Urothelium cell line (cell line): ENCODE measurements at regions not wholly inside any gene's neighbourhood (a gene's known extent, or its start where the extent isn't known, plus 50 kb on each side); places are given as distances from the start of the nearest gene placed in this dataset.
A peak's percentile ranks its signal among the peaks of the same experiment; 100 is the strongest.
"Not testable (repeated sequence)": the region's sequence is repeated elsewhere in the genome, so short reads cannot be mapped to it uniquely, and the experiment has no call there.

ENCODE experiments used
- DNase-seq: peaks from one replicate; pipeline ENCODE4 v3.0.0; 2011; ENCODE audit warnings: low spot score, mixed read lengths
- FAIRE-seq: peaks from 2 replicates; lab custom pipeline; 2011; peaks lifted over from hg19 to GRCh38; lab: Jason Lieb, UNC

- DNase-seq (no peak), FAIRE-seq (no peak)
Measured at GRCh38 chrX:76509775-76510174, 82.3 kb downstream of the MAGEE1 start.

GRCh38 chrX:76517544-76517943, 90.0 kb downstream of the MAGEE1 start:
- DNase-seq (no peak), FAIRE-seq (no peak)

- DNase-seq: no peak
- FAIRE-seq: no peak
Measured at GRCh38 chrX:76520273-76521054, 93.0 kb downstream of the MAGEE1 start.

DNA sequence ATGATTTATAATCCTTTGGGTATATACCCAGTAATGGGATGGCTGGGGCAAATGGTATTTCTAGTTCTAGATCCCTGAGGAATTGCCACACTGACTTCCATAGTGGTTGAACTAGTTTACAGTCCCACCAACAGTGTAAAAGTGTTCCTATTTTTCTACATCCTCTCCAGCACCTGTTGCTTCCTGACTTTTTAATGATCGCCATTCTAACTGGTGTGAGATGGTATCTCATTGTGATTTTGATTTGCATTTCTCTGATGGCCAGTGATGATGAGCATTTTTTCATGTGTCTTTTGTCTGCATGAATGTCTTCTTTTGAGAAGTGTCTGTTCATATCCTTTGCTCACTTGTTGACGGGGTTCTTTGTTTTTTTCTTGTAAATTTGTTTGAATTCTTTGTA, 108.2 kb downstream of the MAGEE1 start:
- FAIRE-seq, DNase-seq: not testable (repeated sequence)

DNA sequence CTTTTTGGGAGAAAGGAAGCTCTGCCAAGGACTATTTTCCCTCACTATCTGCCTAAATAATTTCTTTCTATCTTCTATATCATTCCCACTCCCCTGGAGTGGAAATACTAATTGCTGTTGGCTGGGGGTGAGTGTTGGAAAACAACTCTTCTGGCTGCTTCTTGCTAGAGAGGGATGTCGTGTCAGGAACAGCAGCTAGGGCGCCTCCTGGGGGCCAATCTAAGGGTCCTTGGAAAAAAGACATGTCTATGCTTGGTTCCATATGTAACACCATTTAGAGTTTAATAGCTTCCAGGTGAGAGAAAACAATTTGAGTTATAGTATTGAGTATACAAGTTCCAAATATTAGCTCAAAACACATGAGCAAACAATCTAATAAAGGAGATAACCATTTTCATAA, 111.3 kb downstream of the MAGEE1 start:
- DNase-seq: no peak
- no peak for FAIRE-seq

- not testable (repeated sequence) for FAIRE-seq, DNase-seq
Measured at GRCh38 chrX:76543381-76543780, 115.9 kb downstream of the MAGEE1 start.

DNA sequence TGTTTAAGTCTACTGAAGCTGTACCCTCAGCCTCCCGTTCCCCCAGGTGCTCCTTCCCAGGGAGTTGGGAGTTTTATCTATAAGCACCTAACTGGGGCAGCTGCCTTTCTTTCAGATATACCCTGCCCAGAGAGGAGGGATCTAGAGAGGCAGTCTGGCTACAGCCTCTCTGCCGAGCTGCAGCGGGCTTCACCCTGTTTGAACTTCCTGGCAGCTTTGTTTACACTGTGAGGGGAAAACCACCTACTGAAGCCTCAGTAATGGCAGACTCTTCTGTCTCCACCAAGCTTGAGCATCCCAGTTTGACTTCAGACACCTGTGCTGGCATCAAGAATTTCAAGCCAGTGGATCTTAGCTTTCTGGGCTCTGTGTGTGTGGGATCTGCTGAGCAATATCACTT, 122.5 kb downstream of the MAGEE1 start:
- FAIRE-seq: no peak
- no peak for DNase-seq

GRCh38 chrX:76555269-76555668, 127.8 kb downstream of the MAGEE1 start:
- no peak for DNase-seq
- no peak for FAIRE-seq

- FAIRE-seq (no peak), DNase-seq (peak; percentile 17)
Measured at GRCh38 chrX:76555816-76556215, 128.3 kb downstream of the MAGEE1 start.

GRCh38 chrX:76564842-76565241, 137.3 kb downstream of the MAGEE1 start:
- not testable (repeated sequence) for DNase-seq, FAIRE-seq

- FAIRE-seq (no peak), DNase-seq (no peak)
Measured at GRCh38 chrX:76605390-76605789, 177.9 kb downstream of the MAGEE1 start.

DNA sequence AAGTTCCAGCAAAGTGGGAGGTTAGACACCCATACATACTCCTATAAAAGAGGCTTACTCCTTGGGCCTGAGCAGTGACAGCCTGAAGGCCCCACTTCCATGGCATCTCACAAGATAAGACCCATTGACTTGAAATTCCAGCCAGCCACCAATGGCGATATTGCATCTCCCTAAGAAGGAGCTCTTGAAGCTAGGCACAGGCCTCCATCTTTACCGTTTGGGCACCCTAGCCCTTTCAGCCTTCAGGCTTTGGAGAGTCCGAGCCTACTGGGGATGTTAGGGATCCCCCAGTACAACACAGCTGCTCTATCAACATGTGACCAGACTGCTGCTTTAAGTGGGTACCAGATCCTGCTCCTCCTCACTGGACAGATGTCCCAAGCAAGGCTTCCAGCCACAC, 189.5 kb downstream of the MAGEE1 start:
- no peak for FAIRE-seq
- no peak for DNase-seq

DNA sequence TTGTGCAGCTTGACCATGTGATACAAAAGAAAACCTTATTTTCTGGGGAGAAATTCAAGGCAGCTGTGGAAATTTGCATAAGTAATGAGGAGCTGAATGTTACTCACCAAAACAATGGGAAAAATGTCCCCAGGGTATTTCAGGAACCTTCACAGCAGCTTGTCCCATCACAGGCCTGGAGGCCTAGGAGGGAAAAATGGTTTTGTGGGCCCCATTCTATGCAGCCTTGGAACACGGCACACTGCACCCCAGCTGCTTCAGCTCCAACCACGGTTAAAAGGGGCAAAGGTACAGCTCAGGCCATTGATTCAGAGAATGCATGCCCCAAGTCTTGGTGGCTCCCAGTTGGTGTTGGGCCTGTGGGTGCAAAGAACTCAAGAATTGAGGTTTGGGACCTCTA, 216.1 kb downstream of the MAGEE1 start:
- DNase-seq: no peak
- FAIRE-seq: no peak

GRCh38 chrX:76651369-76651768, 223.9 kb downstream of the MAGEE1 start:
- FAIRE-seq, DNase-seq: not testable (repeated sequence)

DNA sequence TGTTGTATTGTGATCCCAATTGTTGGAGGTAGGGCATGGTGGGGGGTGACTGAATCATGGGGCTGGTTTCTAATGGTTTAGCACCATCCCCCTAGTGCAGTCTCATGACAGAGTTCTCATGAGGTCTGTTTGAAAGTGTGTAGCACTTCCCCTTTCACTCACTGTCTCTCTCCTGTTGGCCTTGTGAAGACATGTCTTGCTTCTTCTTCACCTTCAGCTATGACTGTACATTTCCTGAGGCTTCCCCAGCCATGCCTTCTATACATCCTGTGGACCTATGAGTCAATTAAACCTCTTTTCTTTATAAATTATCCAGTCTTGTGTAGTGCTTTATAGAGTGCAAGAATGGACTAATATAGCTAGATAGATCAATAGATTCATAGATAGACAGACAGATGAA, 230.0 kb downstream of the MAGEE1 start:
- DNase-seq: no peak
- no peak for FAIRE-seq
